ENCODE measurements at regions not wholly inside any gene's neighbourhood (a gene's known extent, or its start where the extent isn't known, plus 50 kb on each side); places are given as distances from the start of the nearest gene placed in this dataset.

DNA sequence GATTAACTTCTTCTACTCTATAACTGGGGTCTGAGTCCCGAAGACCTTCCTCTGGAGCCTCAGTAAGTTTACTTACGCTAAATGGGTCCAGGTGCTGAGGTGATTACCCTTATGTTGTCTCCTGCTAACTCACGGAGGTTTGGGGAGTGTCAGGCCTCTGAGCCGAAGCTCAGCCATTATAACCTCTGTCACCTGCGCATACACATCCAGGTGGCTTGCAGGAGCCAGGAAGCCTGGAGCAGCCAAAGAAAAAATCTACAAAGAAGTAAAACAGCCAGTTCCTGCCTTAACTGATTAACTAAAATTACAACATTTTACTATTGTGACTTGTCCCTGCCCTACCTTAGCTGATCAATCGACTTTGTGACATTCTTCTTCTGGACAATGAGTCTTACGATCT, 350.7 kb downstream of the GLRX3 start:
- no peak overlapping the region for H2AFZ ChIP-seq (ENCODE audit: low read length)
- no peaks in the 10 kb centered on the region for H3K9me2 ChIP-seq (ENCODE audit: insufficient read depth, low read length)
- no peaks in the 10 kb centered on the region for H4K20me1 ChIP-seq (ENCODE audit: insufficient read depth, low read length)
- intact Hi-C loops (cut with micrococcal nuclease; ENCODE audit: unreplicated experiment), result no loop called here
- H3K4me1 ChIP-seq (ENCODE audit: insufficient read depth, low read length, poor library complexity, severe bottlenecking), result no peaks in the 10 kb centered on the region
- no peak for TF ChIP-seq EZH2phosphoT487 (IDR thresholded peaks at IDR 0.05; ENCODE audit: borderline replicate concordance, low read depth, low read length)
- TF ChIP-seq, protein P1, sequence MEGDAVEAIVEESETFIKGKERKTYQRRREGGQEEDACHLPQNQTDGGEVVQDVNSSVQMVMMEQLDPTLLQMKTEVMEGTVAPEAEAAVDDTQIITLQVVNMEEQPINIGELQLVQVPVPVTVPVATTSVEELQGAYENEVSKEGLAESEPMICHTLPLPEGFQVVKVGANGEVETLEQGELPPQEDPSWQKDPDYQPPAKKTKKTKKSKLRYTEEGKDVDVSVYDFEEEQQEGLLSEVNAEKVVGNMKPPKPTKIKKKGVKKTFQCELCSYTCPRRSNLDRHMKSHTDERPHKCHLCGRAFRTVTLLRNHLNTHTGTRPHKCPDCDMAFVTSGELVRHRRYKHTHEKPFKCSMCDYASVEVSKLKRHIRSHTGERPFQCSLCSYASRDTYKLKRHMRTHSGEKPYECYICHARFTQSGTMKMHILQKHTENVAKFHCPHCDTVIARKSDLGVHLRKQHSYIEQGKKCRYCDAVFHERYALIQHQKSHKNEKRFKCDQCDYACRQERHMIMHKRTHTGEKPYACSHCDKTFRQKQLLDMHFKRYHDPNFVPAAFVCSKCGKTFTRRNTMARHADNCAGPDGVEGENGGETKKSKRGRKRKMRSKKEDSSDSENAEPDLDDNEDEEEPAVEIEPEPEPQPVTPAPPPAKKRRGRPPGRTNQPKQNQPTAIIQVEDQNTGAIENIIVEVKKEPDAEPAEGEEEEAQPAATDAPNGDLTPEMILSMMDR (conservative IDR thresholded peaks at IDR 0.05; ENCODE audit: low read length), result no peak
- no peaks in the 10 kb centered on the region for H3K79me2 ChIP-seq (ENCODE audit: insufficient read depth, low read depth, low read length)
- H3K36me3 ChIP-seq (ENCODE audit: insufficient read depth, low read length), result no peaks in the 10 kb centered on the region
- no TSS peak for BruUV-seq (replicated peaks)
- DNase-seq (ENCODE audit: low spot score), result no peak
- H3K27ac ChIP-seq (ENCODE audit: low read depth, low read length, poor library complexity, severe bottlenecking), result no peak overlapping the region
- no peaks in the 10 kb centered on the region for H3K9me3 ChIP-seq (ENCODE audit: low read length)
- H3K4me3 ChIP-seq (ENCODE audit: low read depth, low read length, poor library complexity, severe bottlenecking), result no peak overlapping the region
- POLR2A ChIA-PET, result interaction anchor here (0.6 kb wide), 1 partner anchor 402 kb away, joined by 5 read pairs; no protein-coding TSS in a partner anchor
- no peak overlapping the region for H3K4me2 ChIP-seq (ENCODE audit: low read length)
- CTCF ChIA-PET (ENCODE audit: unreplicated experiment), result no interaction called here

DNA sequence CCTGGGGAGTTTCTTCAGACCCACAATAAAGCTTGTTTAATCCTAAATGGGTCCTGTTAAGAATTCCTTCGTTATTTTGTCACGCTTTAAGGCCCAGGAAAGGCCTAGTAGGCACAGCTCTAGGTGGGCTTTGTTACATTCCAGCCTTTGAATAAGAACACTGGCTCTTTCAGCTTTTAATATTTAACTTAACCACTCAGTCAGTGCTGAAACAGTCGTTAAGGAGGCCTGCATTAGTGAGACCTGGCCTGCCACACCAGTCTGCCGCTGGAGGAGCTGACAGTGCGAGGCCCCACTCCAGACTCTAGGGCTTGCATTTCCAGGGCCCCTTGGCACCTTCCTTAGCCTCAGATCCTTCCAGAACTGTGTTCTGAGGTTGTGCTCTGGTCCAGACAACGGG, 351.4 kb downstream of the GLRX3 start:
- H3K4me1 ChIP-seq (ENCODE audit: insufficient read depth, low read length, poor library complexity, severe bottlenecking), result no peaks in the 10 kb centered on the region
- no TSS peak for BruUV-seq (replicated peaks)
- H3K4me2 ChIP-seq (ENCODE audit: low read length), result no peak overlapping the region
- no peaks in the 10 kb centered on the region for H3K9me2 ChIP-seq (ENCODE audit: insufficient read depth, low read length)
- ChIA-PET CTCF (ENCODE audit: unreplicated experiment) (no interaction called here), POLR2A (interaction anchor here (0.6 kb wide), 1 partner anchor 401 kb away, joined by 5 read pairs; no protein-coding TSS in a partner anchor)
- no peaks in the 10 kb centered on the region for H3K9me3 ChIP-seq (ENCODE audit: low read length)
- H3K36me3 ChIP-seq (ENCODE audit: insufficient read depth, low read length), result no peaks in the 10 kb centered on the region
- H3K79me2 ChIP-seq (ENCODE audit: insufficient read depth, low read depth, low read length), result no peaks in the 10 kb centered on the region
- intact Hi-C loops (cut with micrococcal nuclease; ENCODE audit: unreplicated experiment), result no loop called here
- no peak overlapping the region for H3K4me3 ChIP-seq (ENCODE audit: low read depth, low read length, poor library complexity, severe bottlenecking)
- H4K20me1 ChIP-seq (ENCODE audit: insufficient read depth, low read length), result no peaks in the 10 kb centered on the region
- no peak for DNase-seq (ENCODE audit: low spot score)
- no peak overlapping the region for H2AFZ ChIP-seq (ENCODE audit: low read length)
- TF ChIP-seq EZH2phosphoT487 (IDR thresholded peaks at IDR 0.05; ENCODE audit: borderline replicate concordance, low read depth, low read length), result no peak
- H3K27ac ChIP-seq (ENCODE audit: low read depth, low read length, poor library complexity, severe bottlenecking), result no peak overlapping the region

DNA sequence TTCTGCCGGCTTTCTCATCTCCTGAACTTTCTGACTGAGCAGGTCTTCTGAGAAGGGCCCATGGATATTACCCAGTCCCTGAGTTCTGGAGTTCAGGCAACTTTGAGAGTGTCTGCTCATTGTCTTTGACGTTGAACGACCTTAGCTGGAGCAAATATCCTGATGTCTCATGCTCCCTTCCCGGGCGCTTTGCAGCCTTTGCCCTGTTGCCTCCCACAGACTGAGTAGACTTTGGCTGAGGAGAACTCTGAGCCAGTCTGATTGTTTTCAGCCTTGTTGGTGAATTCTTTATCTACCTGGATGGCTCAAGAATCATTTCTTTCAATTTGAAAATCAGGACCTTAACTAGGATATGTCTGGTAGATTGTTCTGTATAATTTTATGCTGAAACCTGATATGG, 353.7 kb downstream of the GLRX3 start:
- ChIA-PET POLR2A (no interaction called here), CTCF (ENCODE audit: unreplicated experiment) (no interaction called here)
- TF ChIP-seq, protein P1 (conservative IDR thresholded peaks at IDR 0.05; ENCODE audit: low read length), result no peak
- TF ChIP-seq EZH2phosphoT487 (IDR thresholded peaks at IDR 0.05; ENCODE audit: borderline replicate concordance, low read depth, low read length), result no peak
- Histone ChIP-seq H3K36me3 (ENCODE audit: insufficient read depth, low read length) (no peaks in the 10 kb centered on the region), H3K9me2 (ENCODE audit: insufficient read depth, low read length) (no peaks in the 10 kb centered on the region), H3K27ac (ENCODE audit: low read depth, low read length, poor library complexity, severe bottlenecking) (no peak overlapping the region), H2AFZ (ENCODE audit: low read length) (no peak overlapping the region), H3K79me2 (ENCODE audit: insufficient read depth, low read depth, low read length) (no peaks in the 10 kb centered on the region), H3K4me3 (ENCODE audit: low read depth, low read length, poor library complexity, severe bottlenecking) (no peak overlapping the region), H3K9me3 (ENCODE audit: low read length) (no peaks in the 10 kb centered on the region), H3K4me2 (ENCODE audit: low read length) (no peak overlapping the region), H3K4me1 (ENCODE audit: insufficient read depth, low read length, poor library complexity, severe bottlenecking) (no peaks in the 10 kb centered on the region), H4K20me1 (ENCODE audit: insufficient read depth, low read length) (no peaks in the 10 kb centered on the region)
- BruUV-seq (replicated peaks), result no TSS peak
- intact Hi-C loops (cut with micrococcal nuclease; ENCODE audit: unreplicated experiment), result no loop called here
- no peak for DNase-seq (ENCODE audit: low spot score)
